ENCODE measurements at regions not wholly inside any gene's neighbourhood (a gene's known extent, or its start where the extent isn't known, plus 50 kb on each side); places are given as distances from the start of the nearest gene placed in this dataset.

- no peak overlapping the region for H2BK12ac ChIP-seq (ENCODE audit: low read depth, low read length)
- H3K18ac ChIP-seq (ENCODE audit: extremely low read depth, low read length): no peak overlapping the region
- no peaks in the 10 kb centered on the region; a peak in 1 of 4 replicates for H3K9me3 ChIP-seq (ENCODE audit: insufficient read depth in 2 of 2, low read depth in 1 of 2, low read length in 1 of 2)
- FAIRE-seq: no peak
- no peak for DNase-seq (ENCODE audit: low read depth in 1 of 2, low spot score in 2 of 2)
- no peaks in the 10 kb centered on the region for H4K20me1 ChIP-seq (replicated peaks in 1 of 2; ENCODE audit: control insufficient read depth in 1 of 2, insufficient read depth in 2 of 2, low read length in 2 of 2)
- no peak overlapping the region for H3K4me3 ChIP-seq (ENCODE audit: extremely low read depth in 1 of 4, insufficient read depth in 2 of 4, low read depth in 3 of 4, low read length in 4 of 4)
- POLR2A ChIA-PET (ENCODE audit: partially characterized antibody): no interaction called here
- no peak overlapping the region for H2BK120ac ChIP-seq (replicated peaks; ENCODE audit: low read depth, low read length)
- H2BK15ac ChIP-seq (ENCODE audit: low read length): no peak overlapping the region
- no peaks in the 10 kb centered on the region for H3K4me1 ChIP-seq (replicated peaks in 1 of 4; ENCODE audit: control insufficient read depth in 3 of 4, insufficient read depth in 4 of 4, low read length in 3 of 4)
- no peaks in the 10 kb centered on the region for H3K23me2 ChIP-seq (ENCODE audit: low read depth, low read length)
- CTCF ChIA-PET (ENCODE audit: partially characterized antibody): no interaction called here
- no peak overlapping the region for H2AFZ ChIP-seq (ENCODE audit: low read length)
- no peak overlapping the region for H4K8ac ChIP-seq (ENCODE audit: extremely low read depth, insufficient read depth, low read length)
- no peaks in the 10 kb centered on the region for H3K79me2 ChIP-seq (ENCODE audit: control insufficient read depth in 1 of 2, insufficient read depth in 2 of 2, low read length in 2 of 2)
- no peak overlapping the region for H3K9ac ChIP-seq (replicated peaks in 1 of 4; ENCODE audit: extremely low read depth in 1 of 4, low read depth in 3 of 4, low read length in 3 of 4)
- H2AK5ac ChIP-seq (ENCODE audit: low read depth, low read length): no peak overlapping the region
- no peak overlapping the region for H3K56ac ChIP-seq (replicated peaks; ENCODE audit: insufficient read length, low read depth, low read length)
- H3K4ac ChIP-seq (replicated peaks; ENCODE audit: insufficient read length, low read depth, low read length): no peak overlapping the region
- TF ChIP-seq JUN (IDR thresholded peaks at IDR 0.05; ENCODE audit: low read depth, low read length): no peak
- H3K23ac ChIP-seq (ENCODE audit: insufficient read length): no peak overlapping the region
- H3K14ac ChIP-seq (ENCODE audit: insufficient read length): no peak overlapping the region
- no peak overlapping the region for H3K27ac ChIP-seq (ENCODE audit: low read depth, low read length)
- H3K27me3 ChIP-seq (replicated peaks in 1 of 4; ENCODE audit: control insufficient read depth in 3 of 4, extremely low read depth in 1 of 4, insufficient read depth in 3 of 4, low read length in 3 of 4): no peaks in the 10 kb centered on the region
- H3K79me1 ChIP-seq (ENCODE audit: low read depth, low read length): no peaks in the 10 kb centered on the region
- no peak overlapping the region for H4K91ac ChIP-seq (replicated peaks; ENCODE audit: insufficient read length, low read length)
- no peak overlapping the region for H4K5ac ChIP-seq (ENCODE audit: insufficient read length, low read depth, low read length)
- H2BK20ac ChIP-seq (ENCODE audit: low read length): no peak overlapping the region
- no peaks in the 10 kb centered on the region for H3K36me3 ChIP-seq (ENCODE audit: control insufficient read depth in 2 of 4, insufficient read depth in 4 of 4, low read length in 3 of 4)
- no peak overlapping the region for H3K4me2 ChIP-seq (ENCODE audit: insufficient read depth in 1 of 2, low read depth in 2 of 2, low read length in 2 of 2)
- no peak overlapping the region for H2BK5ac ChIP-seq (ENCODE audit: low read depth, low read length)
- WGBS, 2 experiments (ENCODE audit: extremely low coverage in 1 of 2, insufficient coverage in 1 of 2, insufficient read length in 1 of 2, insufficient replicate concordance in 2 of 2, low coverage in 1 of 2, low lambda C conversion rate in 2 of 2, missing lambda C conversion rate in 1 of 2): 91% methylated on average over 4 of the region's 4 CpGs; no CpG with 5 or more reads in 1 of the 2 experiments
Measured at GRCh38 chr3:177307391-177307790, 110.1 kb upstream of the TBL1XR1 start.
